ENCODE measurements at regions not wholly inside any gene's neighbourhood (a gene's known extent, or its start where the extent isn't known, plus 50 kb on each side); places are given as distances from the start of the nearest gene placed in this dataset.

DNA sequence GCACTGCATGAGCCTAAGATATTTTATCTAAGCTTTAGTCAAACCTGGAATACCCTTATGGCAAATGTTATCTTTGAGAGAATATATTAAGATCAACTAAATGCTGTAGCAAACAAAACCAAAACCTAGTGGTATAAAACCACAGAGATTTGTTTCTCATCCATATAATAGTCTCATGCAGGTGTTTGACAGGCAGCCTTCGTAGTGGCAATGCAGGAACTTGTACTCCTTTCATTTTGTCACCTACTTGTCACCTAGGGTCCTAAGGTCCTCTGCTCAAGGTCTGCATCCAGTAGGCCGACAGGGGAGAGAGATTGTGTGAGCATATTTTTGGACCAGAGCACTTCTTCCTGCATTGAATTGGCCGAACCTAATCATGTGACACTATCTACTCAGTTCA, 352.6 kb downstream of the GPR37 start:
- FAIRE-seq = no peak

DNA sequence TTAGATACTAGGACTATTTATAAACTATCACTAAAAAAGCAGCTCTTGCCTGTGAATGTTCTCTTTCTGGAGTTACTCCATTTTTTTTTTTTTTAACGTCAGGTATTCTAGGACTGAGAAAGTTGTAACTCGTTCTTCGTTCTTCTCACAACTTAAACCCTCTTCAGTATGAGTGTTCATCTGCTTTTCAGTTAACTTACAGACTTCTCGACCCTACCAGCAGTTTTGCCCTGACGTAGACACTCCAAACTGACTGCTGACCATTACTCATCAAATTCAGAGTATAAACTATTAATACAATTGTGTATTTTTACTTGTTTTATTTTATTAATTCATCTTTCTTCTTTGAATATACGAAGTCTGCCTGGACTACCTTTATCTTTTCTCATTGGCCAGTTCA, 353.1 kb downstream of the GPR37 start:
- no peak for FAIRE-seq

DNA sequence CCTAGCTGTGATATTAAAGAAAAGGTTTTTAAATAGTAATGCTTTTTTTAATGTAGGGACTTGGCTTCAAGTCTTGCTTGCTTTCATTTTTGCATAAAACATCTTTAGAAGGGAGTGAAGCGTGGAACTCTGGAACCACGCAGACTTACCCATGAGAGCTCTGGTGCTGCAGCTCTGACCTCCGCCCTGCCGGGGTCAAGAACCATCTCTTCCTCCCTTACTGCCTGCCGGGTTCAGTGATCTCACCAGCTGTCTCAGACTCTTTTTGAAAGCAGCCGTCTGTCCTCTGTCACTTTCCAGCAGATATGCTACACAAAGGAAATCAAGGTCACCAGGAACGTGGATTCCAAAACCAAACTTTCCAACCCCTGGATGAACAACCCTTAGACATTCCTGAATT, 353.8 kb downstream of the GPR37 start:
- no peak for FAIRE-seq

DNA sequence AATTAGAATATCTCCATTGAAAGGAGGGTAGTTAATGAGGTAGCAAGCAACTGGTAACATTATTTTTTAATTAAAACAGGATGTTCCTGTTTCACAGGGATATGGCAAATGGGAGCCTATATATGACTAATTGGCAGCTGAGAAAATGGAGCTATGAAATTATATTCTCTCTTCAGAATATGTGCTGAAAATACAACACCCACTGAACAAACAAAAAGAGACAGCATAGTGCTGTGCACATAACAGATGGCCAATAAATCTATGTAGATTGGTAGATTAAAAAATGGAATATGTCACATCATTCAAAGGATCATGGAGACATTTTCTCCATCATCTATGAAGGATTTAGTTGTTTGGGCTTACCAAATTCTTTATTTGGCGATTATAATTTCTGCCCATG, 362.0 kb downstream of the GPR37 start:
- no peak for FAIRE-seq

DNA sequence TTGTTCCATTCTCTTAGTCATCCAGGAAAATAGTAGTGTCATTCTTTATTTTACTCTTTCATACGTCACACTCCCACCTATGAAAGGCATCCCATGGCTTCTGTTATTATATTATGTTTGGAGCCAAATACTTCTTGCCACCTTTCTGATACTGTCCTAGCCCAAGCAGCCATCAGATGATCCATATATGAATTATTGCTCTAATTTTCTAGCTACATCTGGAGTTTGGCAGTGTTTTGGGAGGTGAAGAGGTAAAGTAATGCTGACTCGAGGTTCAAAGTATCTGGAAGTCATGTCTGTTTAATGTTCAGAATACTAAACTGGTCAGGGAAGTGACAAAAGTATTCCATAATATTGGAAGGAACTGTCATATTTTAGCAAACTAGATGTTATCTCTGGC, 362.5 kb downstream of the GPR37 start:
- no peak for FAIRE-seq

DNA sequence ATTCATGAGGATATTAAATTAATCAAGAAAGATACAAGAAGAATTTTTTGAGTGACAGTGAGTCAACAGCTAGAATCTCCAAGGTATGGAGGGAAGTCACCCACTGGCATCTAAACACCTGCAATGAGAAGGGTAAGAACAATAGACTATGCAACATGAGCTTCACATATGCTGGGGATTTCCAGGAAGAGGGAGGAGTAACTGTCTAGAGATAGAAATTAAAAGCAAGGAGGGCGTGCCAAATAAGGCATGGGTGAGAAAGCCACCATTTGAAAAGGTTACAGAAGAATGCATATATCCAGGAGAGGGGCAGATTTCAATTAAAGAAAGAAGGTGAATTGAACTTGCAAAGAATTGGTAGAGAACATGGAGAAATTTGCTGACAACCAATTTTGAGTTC, 365.7 kb downstream of the GPR37 start:
- FAIRE-seq = no peak

DNA sequence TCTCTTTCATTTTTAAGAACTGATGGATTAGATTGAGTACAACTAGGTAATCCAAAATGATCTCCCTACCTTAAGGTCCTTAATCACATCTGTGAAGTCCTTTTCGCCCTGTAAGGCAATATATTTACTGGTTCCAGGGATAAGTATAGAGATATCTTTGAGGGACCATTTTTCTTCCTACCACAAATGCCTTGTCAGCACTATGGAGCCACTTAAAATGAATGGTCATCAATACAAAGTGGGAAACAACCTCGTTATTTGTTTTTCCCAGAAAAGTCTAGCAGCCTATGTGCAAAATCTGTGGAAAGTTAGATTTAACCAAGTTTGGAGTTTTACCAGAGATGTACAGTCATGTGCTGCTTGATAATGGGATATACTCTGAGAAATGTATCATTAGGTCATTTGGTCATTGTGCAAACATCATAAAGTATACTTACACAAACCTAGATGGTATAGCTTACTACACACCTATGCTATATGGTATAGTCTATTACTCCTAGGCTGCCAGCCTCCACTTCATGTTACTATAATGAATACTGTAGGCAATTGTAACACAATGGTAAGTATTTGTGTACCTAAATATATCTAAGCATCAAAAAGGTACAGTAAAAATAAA, 366.2 kb upstream of the TMEM229A start:
- FAIRE-seq = no peak

DNA sequence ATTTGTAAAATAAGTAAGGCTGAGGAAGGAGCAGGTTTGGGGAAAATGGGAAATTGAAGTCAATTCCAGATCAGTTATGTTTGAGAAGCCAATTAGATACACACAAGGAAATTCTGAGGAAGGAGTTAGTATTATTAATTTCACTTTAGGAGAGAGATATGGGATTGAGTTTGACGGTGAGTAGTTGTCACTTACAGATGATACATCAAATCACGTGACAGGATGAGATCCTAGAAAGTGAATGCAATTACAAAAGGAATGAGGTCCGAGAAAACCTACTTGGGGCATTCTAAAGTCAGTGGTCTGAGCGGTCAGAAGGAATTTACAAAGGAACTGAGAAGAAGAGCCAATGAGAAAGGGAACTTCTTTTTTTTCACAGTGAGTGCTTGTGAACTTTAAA, 364.3 kb upstream of the TMEM229A start:
- FAIRE-seq = no peak

DNA sequence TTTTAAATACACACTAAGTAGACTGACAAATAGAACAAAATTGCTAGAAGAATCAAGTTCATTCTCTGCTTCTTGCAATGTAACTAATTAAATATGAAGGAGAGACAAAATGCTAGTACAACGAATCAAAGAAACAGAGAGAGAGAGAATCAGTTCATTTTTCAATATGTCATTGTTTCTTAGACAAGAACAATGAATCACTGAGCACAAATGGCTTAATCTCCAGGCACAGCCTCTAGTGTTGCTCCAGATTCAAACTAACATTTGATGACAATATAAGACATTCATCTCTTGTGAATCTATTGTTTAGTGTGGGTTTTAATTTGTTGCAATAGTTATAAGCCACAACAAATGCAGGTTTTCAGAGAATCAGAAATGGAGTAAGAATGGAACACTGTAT, 357.4 kb upstream of the TMEM229A start:
- FAIRE-seq = no peak

DNA sequence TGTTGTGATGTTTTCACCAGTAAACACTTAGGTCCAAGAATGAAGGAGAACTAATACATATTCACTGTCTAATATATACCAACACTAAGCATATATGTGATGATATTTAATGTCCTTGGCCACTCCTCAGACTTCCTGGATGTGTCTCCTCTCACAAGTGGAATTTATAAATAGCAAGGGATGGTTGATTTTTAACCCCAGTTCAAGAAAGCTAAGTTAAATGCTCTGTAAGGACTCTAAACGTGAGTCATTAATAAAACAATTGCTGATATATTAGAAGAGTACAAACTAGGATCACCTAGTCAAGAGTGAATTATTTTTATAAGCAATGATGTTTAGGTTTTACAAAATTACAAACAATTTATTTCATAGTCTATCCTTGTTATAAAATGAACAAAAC, 355.9 kb upstream of the TMEM229A start:
- FAIRE-seq = no peak

DNA sequence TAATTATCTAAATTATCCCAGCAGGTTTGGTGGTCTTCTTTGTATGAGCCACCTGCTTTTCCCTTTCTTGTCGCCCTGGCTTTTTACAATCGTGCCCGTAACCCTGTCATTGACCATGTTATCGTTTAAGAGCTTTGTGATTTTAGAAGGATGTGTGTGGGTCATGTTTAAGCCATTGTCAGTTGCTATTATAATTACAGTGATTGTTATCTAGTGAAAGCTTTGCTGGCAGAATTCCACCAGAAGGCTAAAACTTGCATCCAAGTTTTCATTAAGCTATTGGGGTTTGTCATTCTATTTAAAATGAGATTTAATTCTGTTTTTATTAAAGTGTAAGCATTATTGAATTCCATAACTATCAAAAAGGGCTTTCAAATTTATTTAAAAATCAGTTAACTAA, 354.2 kb upstream of the TMEM229A start:
- FAIRE-seq = no peak

DNA sequence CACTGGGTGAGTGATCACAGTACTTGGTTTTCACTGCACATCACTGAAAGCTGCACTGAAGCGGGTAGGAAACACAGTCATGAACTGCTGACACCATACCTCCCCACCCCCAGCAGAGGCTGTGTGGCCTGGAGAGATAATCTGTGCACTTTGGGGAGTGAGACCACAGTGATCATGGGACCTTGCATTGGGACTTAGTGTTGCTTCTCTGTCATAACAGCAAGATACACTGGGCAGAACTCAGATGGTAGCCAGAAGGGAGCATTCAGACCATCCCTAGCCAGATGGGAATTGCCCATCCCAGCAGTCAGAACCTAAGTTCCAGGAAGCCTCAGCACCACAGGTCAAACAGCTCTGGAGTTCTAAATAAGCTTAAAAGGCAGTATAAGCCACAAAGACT, 346.4 kb upstream of the TMEM229A start:
- FAIRE-seq = no peak

DNA sequence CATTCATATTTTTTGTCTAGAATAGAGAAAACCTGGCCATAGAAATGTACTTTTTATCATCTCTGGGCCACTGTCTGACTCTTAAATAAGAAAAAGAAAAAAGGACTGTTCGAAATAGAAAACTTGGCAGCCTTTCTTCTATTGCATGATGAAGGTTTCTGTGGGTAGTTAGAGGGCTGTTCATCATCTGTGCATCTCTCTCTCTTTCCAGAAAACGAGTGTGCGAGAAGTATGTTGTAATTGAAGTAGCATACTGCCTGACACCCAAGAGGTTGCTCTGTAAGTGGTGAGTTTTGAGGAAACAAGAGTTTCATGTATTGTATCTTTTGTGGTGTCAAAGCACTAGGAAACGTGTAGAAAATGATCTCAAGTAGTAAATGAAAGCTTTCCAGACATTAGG, 343.2 kb upstream of the TMEM229A start:
- no peak for FAIRE-seq

DNA sequence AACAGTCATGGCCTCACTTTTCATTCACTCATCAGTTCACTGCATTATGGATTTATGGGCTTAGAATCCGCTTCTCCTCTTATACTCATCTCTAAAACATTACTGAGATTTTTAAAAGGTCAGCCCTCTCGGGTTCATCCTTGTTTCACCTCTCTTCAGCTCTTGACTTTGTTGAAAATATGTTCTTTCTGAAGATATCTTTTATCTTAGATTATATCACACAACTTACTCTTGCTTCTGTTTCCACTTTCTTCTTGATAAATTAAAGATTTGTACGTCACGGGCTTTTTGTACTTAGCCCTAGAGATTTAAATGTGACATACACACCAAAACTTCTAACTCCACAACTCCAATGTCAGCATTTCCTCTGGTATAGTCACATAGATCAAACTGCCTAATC, 342.5 kb upstream of the TMEM229A start:
- no peak for FAIRE-seq

DNA sequence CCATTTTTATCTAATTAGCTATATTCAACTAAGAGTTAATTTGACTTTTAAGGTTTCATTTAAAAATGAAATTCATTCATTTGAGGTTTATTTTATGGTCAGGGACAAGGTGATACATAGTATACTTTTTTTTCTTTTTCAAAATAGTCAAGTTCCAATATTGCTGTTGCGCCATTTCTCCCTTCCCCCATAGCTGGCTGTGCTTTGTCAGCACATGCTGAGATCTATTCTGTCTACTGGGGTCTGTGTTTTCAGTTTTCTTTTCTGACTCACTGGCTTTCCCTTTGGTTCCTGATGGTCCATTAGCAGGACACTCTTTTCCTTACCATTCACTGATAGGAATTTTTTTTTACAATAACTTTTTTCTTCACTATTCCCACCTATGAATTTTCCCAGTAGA, 336.4 kb upstream of the TMEM229A start:
- no peak for FAIRE-seq

DNA sequence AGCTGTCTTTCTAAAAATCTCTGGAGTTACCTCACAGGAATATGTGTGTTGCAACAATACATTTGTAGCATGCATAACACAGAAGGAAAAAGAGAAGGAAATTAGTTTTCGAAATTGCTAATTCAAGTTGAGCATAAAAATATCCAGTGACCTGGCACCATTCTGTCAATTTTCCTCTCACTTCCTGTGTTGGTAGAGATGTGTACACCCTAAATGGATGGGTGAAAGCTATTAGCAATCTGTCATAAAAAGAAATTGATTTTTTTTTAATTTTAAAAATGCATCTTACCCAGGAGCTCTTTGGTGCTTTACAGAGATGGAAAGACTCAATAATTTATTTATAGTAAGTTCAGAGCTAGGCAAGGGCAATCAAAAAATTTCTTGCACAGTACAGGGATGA, 333.3 kb upstream of the TMEM229A start:
- no peak for FAIRE-seq

DNA sequence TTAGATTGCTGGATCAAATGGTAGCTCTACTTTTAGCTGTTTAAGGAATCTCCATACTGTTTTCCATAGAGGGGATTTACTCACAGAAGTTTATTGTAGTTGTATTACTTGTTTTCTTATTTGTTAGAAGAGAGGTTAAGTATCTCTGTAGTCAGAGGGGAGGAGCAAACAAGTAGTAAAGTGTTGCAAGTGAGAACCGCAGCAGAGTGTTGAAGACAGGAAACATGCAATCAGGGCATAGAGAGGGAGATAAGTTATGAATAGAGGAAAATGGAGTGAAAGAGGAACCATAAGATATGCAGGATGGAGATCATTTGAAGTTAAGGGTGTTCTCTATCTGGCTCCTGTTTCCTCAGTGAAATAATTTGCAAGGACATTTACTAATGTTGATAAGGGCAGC, 331.4 kb upstream of the TMEM229A start:
- FAIRE-seq = no peak

DNA sequence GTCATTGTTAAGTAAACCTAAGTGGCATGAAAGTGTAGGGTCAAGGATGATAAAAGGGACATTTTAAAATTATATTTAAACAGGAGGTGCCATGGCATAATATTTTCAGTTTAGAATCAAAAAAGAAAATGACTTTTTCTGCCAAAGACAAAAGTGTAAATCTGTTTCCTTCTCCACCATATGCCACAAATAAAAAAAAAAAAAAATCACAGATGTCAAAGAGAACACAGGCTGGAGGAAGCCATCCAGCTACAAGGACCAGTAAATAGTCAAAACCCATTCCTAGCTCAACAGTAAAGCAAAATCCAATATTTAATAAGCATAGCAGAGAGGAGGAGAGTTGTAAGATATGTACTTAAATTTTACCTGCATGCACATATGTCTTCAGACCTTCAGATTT, 321.3 kb upstream of the TMEM229A start:
- FAIRE-seq = no peak

DNA sequence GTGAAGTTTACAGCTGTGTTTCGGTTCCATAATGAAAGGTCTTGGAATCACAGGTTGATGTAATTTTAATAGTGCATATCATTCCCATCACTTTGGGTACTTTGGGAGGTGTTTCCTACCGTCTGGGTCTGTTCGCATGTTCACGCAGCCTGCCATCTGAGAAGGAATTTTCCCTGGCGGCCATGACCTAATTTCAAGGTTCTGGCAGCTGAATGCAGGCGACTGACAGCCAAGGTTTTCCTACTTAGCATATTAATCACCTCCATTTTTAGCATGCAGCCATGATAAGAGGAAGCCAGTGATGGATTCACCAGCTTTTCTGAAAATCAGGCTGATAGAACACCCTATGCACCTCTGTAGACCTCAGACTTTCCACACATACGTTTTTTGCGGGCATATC, 319.1 kb upstream of the TMEM229A start:
- FAIRE-seq = no peak

DNA sequence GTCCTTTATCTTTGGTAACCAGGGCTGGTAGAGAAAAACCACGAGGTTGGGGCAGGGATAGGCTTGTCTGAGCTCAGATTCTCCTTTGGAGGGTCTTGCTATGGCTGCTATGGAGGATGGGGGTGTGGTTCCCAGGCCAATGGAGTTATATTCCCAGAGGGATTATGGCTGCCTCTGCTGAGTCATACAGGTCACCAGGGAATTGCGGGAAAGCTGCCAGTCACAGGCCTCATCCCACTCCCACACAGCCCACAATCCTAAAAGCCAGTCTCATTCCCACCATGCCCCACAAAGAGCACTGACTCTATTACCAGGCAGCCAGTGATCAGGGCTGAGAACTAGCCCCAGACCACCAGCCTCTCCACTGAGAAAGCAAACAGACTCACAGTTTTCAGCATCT, 316.6 kb upstream of the TMEM229A start:
- FAIRE-seq = no peak

DNA sequence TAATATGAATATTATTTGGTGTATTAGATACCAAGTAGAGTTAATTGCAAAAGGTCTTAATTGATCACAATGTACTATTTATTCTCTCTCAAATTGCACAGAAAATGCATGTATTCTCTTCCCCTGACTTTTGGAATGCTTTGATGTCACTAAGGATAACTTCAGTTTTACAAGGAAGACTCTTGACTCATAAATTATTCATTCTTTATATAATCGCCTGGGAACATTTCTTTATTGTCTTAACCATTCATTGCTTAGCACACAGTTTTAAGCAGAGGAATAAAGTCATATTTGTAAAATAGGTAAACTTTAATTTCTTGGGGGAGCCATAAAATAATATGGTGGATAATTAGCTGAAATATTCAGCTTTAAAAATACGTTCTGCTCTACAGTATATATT, 306.0 kb upstream of the TMEM229A start:
- FAIRE-seq = no peak

DNA sequence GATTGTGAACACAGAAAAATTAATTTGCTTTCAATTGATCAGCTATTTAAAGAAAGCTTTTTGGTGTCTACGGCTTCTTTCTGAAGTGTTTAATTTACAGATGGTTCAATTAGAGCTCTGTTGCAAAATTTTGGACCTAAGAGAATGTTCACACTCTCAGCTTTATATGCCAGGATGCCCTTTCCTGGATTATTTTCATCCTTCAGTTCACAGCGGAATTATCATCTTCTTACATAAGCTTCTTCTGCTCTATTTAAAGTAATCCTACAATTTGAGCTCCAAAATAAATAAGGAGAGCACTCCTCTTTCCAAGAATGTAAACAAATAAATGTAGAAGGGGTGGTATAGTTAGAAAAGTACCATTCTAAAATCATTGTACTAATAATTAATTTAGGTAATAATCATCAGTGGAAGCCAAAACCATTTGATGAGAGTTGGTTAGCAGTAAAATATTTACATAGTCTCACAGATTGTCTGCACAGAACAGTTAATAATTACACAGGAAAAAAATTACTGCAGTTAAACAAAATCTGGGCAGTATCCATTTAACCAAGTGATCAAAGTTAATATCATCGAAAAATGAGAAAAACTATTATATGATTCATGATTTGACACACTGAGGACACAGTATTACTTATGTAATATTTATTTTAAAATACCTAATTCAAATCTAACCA, 298.0 kb upstream of the TMEM229A start:
- no peak for FAIRE-seq

DNA sequence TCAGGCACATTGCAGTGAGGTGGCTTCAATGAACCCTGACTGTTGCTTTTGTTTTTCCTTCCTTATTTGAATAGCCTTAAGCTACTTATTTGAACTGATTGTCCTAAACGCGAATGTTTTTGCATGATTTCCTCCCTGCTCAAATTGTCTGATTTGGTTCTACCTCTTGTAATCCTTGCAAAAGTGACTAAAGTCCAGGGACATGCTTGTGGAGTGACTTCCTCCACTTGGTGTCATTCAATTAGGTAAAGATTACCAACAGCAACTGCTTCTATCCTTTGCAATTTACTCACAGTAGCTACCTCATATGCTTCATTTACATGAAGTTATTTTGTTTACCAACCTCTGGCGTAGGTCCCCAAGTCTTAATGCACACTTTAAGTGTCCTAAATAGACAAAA, 295.9 kb upstream of the TMEM229A start:
- FAIRE-seq = no peak

DNA sequence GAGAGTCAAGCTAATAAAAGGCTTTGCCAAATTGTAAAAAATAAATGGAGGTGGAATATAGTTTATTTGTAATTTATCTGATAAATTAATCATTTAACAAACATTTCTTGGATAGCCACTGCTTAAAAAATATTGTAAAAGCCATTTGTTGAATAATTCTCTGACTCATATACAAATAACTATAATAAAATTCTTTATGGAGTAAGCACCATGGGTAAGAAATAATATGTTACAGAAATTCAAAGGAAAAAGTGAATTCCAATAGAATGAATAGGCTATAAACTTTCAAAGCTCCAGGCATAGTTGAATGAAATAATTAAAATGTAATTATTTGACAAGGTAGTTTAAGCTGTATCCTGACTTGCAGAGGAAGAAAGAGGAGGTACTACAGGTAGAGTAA, 291.4 kb upstream of the TMEM229A start:
- FAIRE-seq = no peak

DNA sequence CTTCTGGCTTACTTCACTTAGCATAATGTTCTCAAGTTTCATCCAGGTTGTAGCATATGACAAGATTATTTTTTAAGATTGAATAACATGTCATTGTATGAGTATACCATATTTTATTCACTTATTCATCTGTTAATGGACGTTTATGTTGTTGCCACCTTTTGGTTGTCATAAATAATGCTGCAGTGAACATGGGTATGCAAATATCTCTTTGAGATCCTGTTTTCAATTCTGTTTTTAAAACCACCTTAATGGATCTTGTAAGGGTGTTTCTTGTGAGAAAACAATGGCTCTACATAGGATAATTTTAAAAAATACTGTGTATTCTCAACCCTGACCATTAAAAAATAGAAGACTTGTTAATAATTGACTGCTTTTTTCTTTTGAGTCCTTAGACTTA, 290.7 kb upstream of the TMEM229A start:
- no peak for FAIRE-seq

Measured in islet of Langerhans (tissue), 1 donor.